NB4 (cell line): ENCODE measurements at regions not wholly inside any gene's neighbourhood (a gene's known extent, or its start where the extent isn't known, plus 50 kb on each side); places are given as distances from the start of the nearest gene placed in this dataset.
"Not testable (repeated sequence)": the region's sequence is repeated elsewhere in the genome, so short reads cannot be mapped to it uniquely, and the experiment has no call there.

Source experiments
- DNase-seq: peaks from one replicate; pipeline ENCODE4 v3.0.0; 2010; ENCODE audit warnings: low read depth
- H3K4me3 ChIP-seq: one replicate; pipeline ENCODE4 v1.5.1; 2011; ENCODE audit warnings: mild to moderate bottlenecking, low read depth, low read length, moderate library complexity
- CTCF ChIP-seq: IDR thresholded peaks from one replicate; pipeline ENCODE4 v1.5.1; 2012; ENCODE audit warnings: low read depth, low read length
- MAX ChIP-seq: IDR thresholded peaks from 2 replicates; pipeline ENCODE4 v1.6.1; 2011; ENCODE audit warnings: low read depth, low read length
- MYC ChIP-seq: IDR thresholded peaks from 2 replicates; pipeline ENCODE4 v1.6.1; 2011; ENCODE audit warnings: low read depth, low read length
- POLR2A ChIP-seq: IDR thresholded peaks from 2 replicates; pipeline ENCODE4 v1.6.1; 2011; ENCODE audit warnings: mild to moderate bottlenecking; ENCODE audit not compliant: insufficient read length; ENCODE audit errors: extremely low read depth

- H3K4me3 ChIP-seq: no peak overlapping the region
- TF ChIP-seq MYC (no peak), CTCF (no peak), MAX (no peak), POLR2A (no peak)
- no peak for DNase-seq
Observed at GRCh38 chr14:25350021-25350420, 300.1 kb upstream of the STXBP6 start.

GRCh38 chr14:25349269-25349668 is 299.3 kb upstream of the STXBP6 start:
- DNase-seq: no peak
- no peak overlapping the region for H3K4me3 ChIP-seq
- TF ChIP-seq MAX: no peak
- no peak for TF ChIP-seq CTCF
- no peak for TF ChIP-seq POLR2A
- TF ChIP-seq MYC: no peak

GRCh38 chr14:25340882-25341281 is 290.9 kb upstream of the STXBP6 start:
- no peak for DNase-seq
- no peak for TF ChIP-seq CTCF
- TF ChIP-seq POLR2A: no peak
- TF ChIP-seq MAX: no peak
- TF ChIP-seq MYC: no peak
- H3K4me3 ChIP-seq: no peak overlapping the region

- no peak for TF ChIP-seq MAX
- no peak for TF ChIP-seq POLR2A
- no peak for TF ChIP-seq MYC
- TF ChIP-seq CTCF: no peak
- DNase-seq: no peak
Observed at GRCh38 chr14:25322784-25323183, 272.8 kb upstream of the STXBP6 start.

GRCh38 chr14:25316007-25316406 is 266.1 kb upstream of the STXBP6 start:
- not testable (repeated sequence) for DNase-seq, H3K4me3 ChIP-seq

More at GRCh38 chr14:25322784-25323183, 272.8 kb upstream of the STXBP6 start:
- no peak overlapping the region for H3K4me3 ChIP-seq

- DNase-seq: no peak
- no peak overlapping the region for H3K4me3 ChIP-seq
- TF ChIP-seq MYC: no peak
- TF ChIP-seq MAX: no peak
- TF ChIP-seq CTCF: no peak
- TF ChIP-seq POLR2A: no peak
Observed at GRCh38 chr14:25308244-25308643, 258.3 kb upstream of the STXBP6 start.
